HUES64 (cell line): ENCODE measurements at regions not wholly inside any gene's neighbourhood (a gene's known extent, or its start where the extent isn't known, plus 50 kb on each side); places are given as distances from the start of the nearest gene placed in this dataset.
A peak's percentile ranks its signal among the peaks of the same experiment; 100 is the strongest.

Experiments used
- H3K27ac ChIP-seq: 2 replicates; pipeline ENCODE4 v1.7.0; 2013; ENCODE audit warnings: low read depth, low read length, inconsistent platforms
- H3K27me3 ChIP-seq: 2 replicates; pipeline ENCODE4 v1.6.1; 2013; ENCODE audit warnings: mild to moderate bottlenecking, low read length; ENCODE audit not compliant: insufficient read depth
- H3K36me3 ChIP-seq: 2 replicates; pipeline ENCODE4 v1.6.1; 2013; ENCODE audit warnings: mild to moderate bottlenecking, low read length; ENCODE audit not compliant: insufficient read depth
- H3K4me1 ChIP-seq: 2 replicates; pipeline ENCODE4 v1.6.1; 2013; ENCODE audit warnings: mild to moderate bottlenecking, low read length, moderate library complexity; ENCODE audit not compliant: insufficient read depth
- H3K4me3 ChIP-seq: 2 replicates; pipeline ENCODE4 v1.5.1; 2013; ENCODE audit warnings: mild to moderate bottlenecking, low read length, moderate library complexity
- H3K9ac ChIP-seq: 2 replicates; pipeline ENCODE4 v1.6.1; 2013; ENCODE audit warnings: mild to moderate bottlenecking, low read depth, low read length
- H3K9me3 ChIP-seq: 2 replicates; pipeline ENCODE4 v1.6.1; 2013; ENCODE audit warnings: low read depth, low read length; ENCODE audit not compliant: insufficient read depth
- WGBS: fragments of 150-250, 120-280 bp; methylation state at CpG from one replicate; pipeline ENCODE4 v1.1.7; 2013; ENCODE audit warnings: missing lambda C conversion rate; 5-methylcytosine and 5-hydroxymethylcytosine counted together

GRCh38 chr5:27475063-27475462 lies 436.7 kb upstream of the CDH9 start:
- 97% methylated on average over 1 of the region's 1 CpG for whole genome bisulfite sequencing
- H3K4me3 ChIP-seq = peak overlapping the region; percentile 74

GRCh38 chr5:27474395-27474794 lies 436.0 kb upstream of the CDH9 start:
- H3K9ac ChIP-seq = peak overlapping the region; percentile 98
- peaks cover 42% of the 10 kb centered on the region for H3K9me3 ChIP-seq
- H3K4me1 ChIP-seq = peaks cover 7% of the 10 kb centered on the region
- H3K27ac ChIP-seq = no peak overlapping the region
- H3K36me3 ChIP-seq = peaks cover 46% of the 10 kb centered on the region
- no peaks in the 10 kb centered on the region for H3K27me3 ChIP-seq
- H3K4me3 ChIP-seq = peak overlapping the region; percentile 74

More at GRCh38 chr5:27475063-27475462, 436.7 kb upstream of the CDH9 start:
- peaks cover 7% of the 10 kb centered on the region for H3K4me1 ChIP-seq
- H3K9ac ChIP-seq = no peak overlapping the region
- H3K9me3 ChIP-seq = peaks cover 42% of the 10 kb centered on the region
- no peak overlapping the region for H3K27ac ChIP-seq
- H3K36me3 ChIP-seq = peaks cover 52% of the 10 kb centered on the region
- H3K27me3 ChIP-seq = no peaks in the 10 kb centered on the region

GRCh38 chr5:27474047-27474309 lies 435.6 kb upstream of the CDH9 start:
- peaks cover 7% of the 10 kb centered on the region for H3K4me1 ChIP-seq
- peaks cover 42% of the 10 kb centered on the region for H3K9me3 ChIP-seq
- peak overlapping the region; percentile 74 for H3K4me3 ChIP-seq
- WGBS = 35% methylated on average over 2 of the region's 2 CpGs
- no peaks in the 10 kb centered on the region for H3K27me3 ChIP-seq
- peaks cover 45% of the 10 kb centered on the region for H3K36me3 ChIP-seq
- H3K9ac ChIP-seq = peak overlapping the region; percentile 98
- H3K27ac ChIP-seq = no peak overlapping the region

- peak overlapping the region; percentile 74 for H3K4me3 ChIP-seq
- H3K9me3 ChIP-seq = peaks cover 42% of the 10 kb centered on the region
- H3K9ac ChIP-seq = peak overlapping the region; percentile 98
- no peaks in the 10 kb centered on the region for H3K27me3 ChIP-seq
- peaks cover 44% of the 10 kb centered on the region for H3K36me3 ChIP-seq
- WGBS = 35% methylated on average over 5 of the region's 5 CpGs
- H3K4me1 ChIP-seq = peaks cover 7% of the 10 kb centered on the region
- H3K27ac ChIP-seq = peak overlapping the region; percentile 71
These were observed 435.1 kb upstream of the CDH9 start for GRCh38 chr5:27473307-27474046.

- H3K4me1 ChIP-seq = peaks cover 7% of the 10 kb centered on the region
- peak overlapping the region; percentile 98 for H3K9ac ChIP-seq
- peak overlapping the region; percentile 74 for H3K4me3 ChIP-seq
- H3K27ac ChIP-seq = peak overlapping the region; percentile 71
- peaks cover 38% of the 10 kb centered on the region for H3K36me3 ChIP-seq
- H3K27me3 ChIP-seq = no peaks in the 10 kb centered on the region
- H3K9me3 ChIP-seq = peaks cover 36% of the 10 kb centered on the region
- 36% methylated on average over 3 of the region's 4 CpGs for WGBS
These were observed 434.5 kb upstream of the CDH9 start for GRCh38 chr5:27472871-27473270.

- H3K36me3 ChIP-seq = peaks cover 31% of the 10 kb centered on the region
- peaks cover 7% of the 10 kb centered on the region for H3K4me1 ChIP-seq
- 31% methylated on average over 7 of the region's 11 CpGs for WGBS
- no peaks in the 10 kb centered on the region for H3K27me3 ChIP-seq
- H3K9me3 ChIP-seq = peaks cover 29% of the 10 kb centered on the region
- H3K27ac ChIP-seq = peak overlapping the region; percentile 73
- H3K9ac ChIP-seq = peak overlapping the region; percentile 98
- peak overlapping the region; percentile 74 for H3K4me3 ChIP-seq
These were observed 433.8 kb upstream of the CDH9 start for GRCh38 chr5:27472000-27472763.

GRCh38 chr5:27466959-27467358 lies 428.6 kb upstream of the CDH9 start:
- Histone ChIP-seq H3K27ac (no peak overlapping the region), H3K4me1 (peaks cover 7% of the 10 kb centered on the region), H3K36me3 (no peaks in the 10 kb centered on the region), H3K27me3 (no peaks in the 10 kb centered on the region), H3K9ac (no peak overlapping the region), H3K4me3 (no peak overlapping the region), H3K9me3 (0 out of 2 replicates have a peak, but pooled peaks cover 3% of the 10 kb centered on the region)
- 89% methylated on average over 1 of the region's 1 CpG for WGBS

GRCh38 chr5:27465140-27465539 lies 426.8 kb upstream of the CDH9 start:
- Histone ChIP-seq H3K9ac (no peak overlapping the region), H3K27ac (no peak overlapping the region), H3K27me3 (no peaks in the 10 kb centered on the region), H3K4me1 (no peaks in the 10 kb centered on the region; the same call in 1 of the 2 replicates), H3K36me3 (no peaks in the 10 kb centered on the region), H3K9me3 (0 out of 2 replicates have a peak, but pooled peaks cover 3% of the 10 kb centered on the region), H3K4me3 (no peak overlapping the region)
- 97% methylated on average over 4 of the region's 5 CpGs for WGBS

GRCh38 chr5:27463446-27464149 lies 425.2 kb upstream of the CDH9 start:
- H3K4me1 ChIP-seq = no peaks in the 10 kb centered on the region; the same call in 1 of the 2 replicates
- 0 out of 2 replicates have a peak, but pooled peaks cover 3% of the 10 kb centered on the region for H3K9me3 ChIP-seq
- no peak overlapping the region for H3K9ac ChIP-seq
- H3K4me3 ChIP-seq = no peak overlapping the region
- 96% methylated on average over 8 of the region's 8 CpGs for WGBS
- H3K27me3 ChIP-seq = no peaks in the 10 kb centered on the region
- no peak overlapping the region for H3K27ac ChIP-seq
- no peaks in the 10 kb centered on the region for H3K36me3 ChIP-seq

GRCh38 chr5:27462936-27463335 lies 424.6 kb upstream of the CDH9 start:
- H3K9ac ChIP-seq = no peak overlapping the region
- no peaks in the 10 kb centered on the region; the same call in 1 of the 2 replicates for H3K4me1 ChIP-seq
- H3K27ac ChIP-seq = no peak overlapping the region
- H3K27me3 ChIP-seq = no peaks in the 10 kb centered on the region
- no peaks in the 10 kb centered on the region for H3K36me3 ChIP-seq
- H3K9me3 ChIP-seq = 0 out of 2 replicates have a peak, but pooled peaks cover 3% of the 10 kb centered on the region
- H3K4me3 ChIP-seq = no peak overlapping the region
- 73% methylated on average over 5 of the region's 7 CpGs for WGBS

GRCh38 chr5:27458287-27458686 lies 419.9 kb upstream of the CDH9 start:
- Histone ChIP-seq H3K36me3 (no peaks in the 10 kb centered on the region), H3K27me3 (no peaks in the 10 kb centered on the region), H3K9me3 (0 out of 2 replicates have a peak, but pooled peaks cover 3% of the 10 kb centered on the region), H3K27ac (no peak overlapping the region), H3K4me3 (no peak overlapping the region), H3K4me1 (no peaks in the 10 kb centered on the region), H3K9ac (no peak overlapping the region)
- WGBS = 89% methylated on average over 1 of the region's 1 CpG
